Heart left ventricle (tissue), 13 donors: ENCODE measurements at regions not wholly inside any gene's neighbourhood (a gene's known extent, or its start where the extent isn't known, plus 50 kb on each side); places are given as distances from the start of the nearest gene placed in this dataset.

ENCODE experiments used
- POLR2A ChIP-seq, 2 donors: fragments of 450-650 bp; IDR thresholded peaks; one replicate each; pipeline ENCODE4 v1.6.1; 2017; ENCODE audit warnings: antibody characterized with exemption in 2 of 2, mild to moderate bottlenecking in 2 of 2, moderate library complexity in 2 of 2
- TF ChIP-seq, protein P1 (sequence below), 12 donors: fragments of 200-600 bp; sonication (generic) in 4 of 12; IDR thresholded peaks; one replicate each; pipeline versions ENCODE4 v1.5.0 to v1.8.0; 2018 to 2022; ENCODE audit warnings: antibody characterized with exemption in 12 of 12, mild to moderate bottlenecking in 5 of 12
- donor health status: ischemic (EF 13 %, LVEDD 7.1; RV severe dilation, severe dysfunction).
- donor health status: DM: no; HTN: yes; CAD: no.
- donor health status: DM: no; HTN: no; CAD: no.
- donor health status: ischemic (EF 25% LVEDD 6.9; RV normal size, moderate dysfunction).
- donor health status: ischemic (EF 25% LVEDD 5.7; RV mildly dilated, moderate dysfunction).
- donor health status: ischemic (EF 35%, LVEDD 5.7; RV mildly dilated, moderate dysfunction).
- donor health status: nonischemic (EF 11% LVEDD 7.7; RV severe dilation, severe dysfunction).
- donor health status: DM: yes; HTN: yes; CAD: no.
- donor health status: PGD.
- donor health status: ischemic (EF 29% LVEDD 5.4; RV normal size, mild dysfunction).
- donor health status: nonischemic (EF 23%, LVEDD 6.1; RV moderate dilation, normal function).

- TF ChIP-seq, protein P1, sequence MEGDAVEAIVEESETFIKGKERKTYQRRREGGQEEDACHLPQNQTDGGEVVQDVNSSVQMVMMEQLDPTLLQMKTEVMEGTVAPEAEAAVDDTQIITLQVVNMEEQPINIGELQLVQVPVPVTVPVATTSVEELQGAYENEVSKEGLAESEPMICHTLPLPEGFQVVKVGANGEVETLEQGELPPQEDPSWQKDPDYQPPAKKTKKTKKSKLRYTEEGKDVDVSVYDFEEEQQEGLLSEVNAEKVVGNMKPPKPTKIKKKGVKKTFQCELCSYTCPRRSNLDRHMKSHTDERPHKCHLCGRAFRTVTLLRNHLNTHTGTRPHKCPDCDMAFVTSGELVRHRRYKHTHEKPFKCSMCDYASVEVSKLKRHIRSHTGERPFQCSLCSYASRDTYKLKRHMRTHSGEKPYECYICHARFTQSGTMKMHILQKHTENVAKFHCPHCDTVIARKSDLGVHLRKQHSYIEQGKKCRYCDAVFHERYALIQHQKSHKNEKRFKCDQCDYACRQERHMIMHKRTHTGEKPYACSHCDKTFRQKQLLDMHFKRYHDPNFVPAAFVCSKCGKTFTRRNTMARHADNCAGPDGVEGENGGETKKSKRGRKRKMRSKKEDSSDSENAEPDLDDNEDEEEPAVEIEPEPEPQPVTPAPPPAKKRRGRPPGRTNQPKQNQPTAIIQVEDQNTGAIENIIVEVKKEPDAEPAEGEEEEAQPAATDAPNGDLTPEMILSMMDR (IDR thresholded peaks at IDR 0.05) = no peak
- no peak for TF ChIP-seq POLR2A (IDR thresholded peaks at IDR 0.05)
These were observed 769.3 kb downstream of the SORCS1 start for GRCh38 chr10:106395041-106395749.
